ENCODE measurements at regions not wholly inside any gene's neighbourhood (a gene's known extent, or its start where the extent isn't known, plus 50 kb on each side); places are given as distances from the start of the nearest gene placed in this dataset.
A peak's percentile ranks its signal among the peaks of the same experiment; 100 is the strongest.

DNA sequence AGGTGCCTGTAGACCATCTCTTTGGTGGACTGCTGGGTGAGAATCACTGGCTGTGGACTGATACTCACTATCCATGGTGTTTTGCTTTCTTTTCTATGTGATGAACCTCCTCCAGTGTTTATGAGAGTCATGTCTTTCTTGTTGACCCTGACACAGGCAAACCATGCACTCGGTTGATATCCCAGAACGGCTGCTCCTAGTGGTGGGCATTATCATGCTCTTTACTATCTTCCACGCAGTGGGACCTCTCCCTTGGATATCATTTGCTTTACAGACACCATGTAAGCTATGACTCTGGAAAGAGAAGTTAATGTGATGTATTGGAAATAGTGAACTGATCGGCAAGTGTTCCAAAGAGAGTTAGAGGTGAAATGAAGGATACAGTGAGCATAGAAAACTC, 1455.6 kb downstream of the BRINP3 start:
- POLR2A ChIA-PET = no interaction called here
- no peak overlapping the region for H3K27ac Mint-ChIP-seq
- H3K27me3 Mint-ChIP-seq = no peaks in the 10 kb centered on the region
- H3K4me3 Mint-ChIP-seq = no peak overlapping the region
- H3K27ac ChIP-seq (ENCODE audit: low read depth, low read length) = no peak overlapping the region
- no peaks in the 10 kb centered on the region for H3K36me3 ChIP-seq (ENCODE audit: insufficient read depth, low read length)
- no peaks in the 10 kb centered on the region for H3K4me1 ChIP-seq (ENCODE audit: insufficient read depth, low read length)
- H3K36me3 Mint-ChIP-seq = no peaks in the 10 kb centered on the region
- H3K4me1 Mint-ChIP-seq = no peaks in the 10 kb centered on the region
- H3K4me3 ChIP-seq (ENCODE audit: low read length) = no peak overlapping the region
- DNase-seq = no peak
- no peaks in the 10 kb centered on the region for H3K27me3 ChIP-seq (ENCODE audit: insufficient read depth, low read length, poor library complexity, severe bottlenecking)
- CTCF ChIA-PET = no interaction called here
- H3K9me3 Mint-ChIP-seq = peaks cover 7 to 30% (median 15%) of the 10 kb centered on the region in 5 donors
- H3K9me3 ChIP-seq (ENCODE audit: low read length) = no peaks in the 10 kb centered on the region

DNA sequence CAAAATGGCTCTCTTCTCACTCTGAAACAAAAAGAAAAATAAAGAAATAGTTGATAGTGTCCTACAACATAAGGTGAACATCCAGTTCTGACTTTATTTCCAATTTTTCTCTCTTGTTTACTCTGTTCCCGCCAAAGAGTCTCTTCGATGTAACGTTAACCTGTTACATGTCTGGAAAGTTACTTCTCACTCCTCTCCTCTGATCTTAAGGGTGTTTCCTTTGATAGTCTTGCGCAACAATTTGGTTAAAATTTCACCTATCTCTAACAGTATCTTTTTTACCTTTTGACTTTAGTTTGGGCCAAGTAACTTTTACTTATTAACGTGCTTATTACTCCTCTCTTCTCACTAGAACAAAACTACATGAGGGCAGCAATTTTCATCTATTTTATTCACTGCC, 1450.2 kb downstream of the BRINP3 start:
- H3K36me3 Mint-ChIP-seq = no peaks in the 10 kb centered on the region
- H3K4me1 Mint-ChIP-seq = no peaks in the 10 kb centered on the region
- Histone ChIP-seq H3K27me3 (ENCODE audit: insufficient read depth, low read length, poor library complexity, severe bottlenecking) (no peaks in the 10 kb centered on the region), H3K9me3 (ENCODE audit: low read length) (no peaks in the 10 kb centered on the region), H3K27ac (ENCODE audit: low read depth, low read length) (no peak overlapping the region), H3K36me3 (ENCODE audit: insufficient read depth, low read length) (no peaks in the 10 kb centered on the region), H3K4me3 (ENCODE audit: low read length) (no peak overlapping the region), H3K4me1 (ENCODE audit: insufficient read depth, low read length) (no peaks in the 10 kb centered on the region)
- CTCF ChIA-PET = no interaction called here
- no peaks in the 10 kb centered on the region for H3K27me3 Mint-ChIP-seq
- no peak for DNase-seq
- POLR2A ChIA-PET = no interaction called here
- peaks cover 2 to 31% (median 15%) of the 10 kb centered on the region in 5 donors for H3K9me3 Mint-ChIP-seq
- no peak overlapping the region for H3K27ac Mint-ChIP-seq
- H3K4me3 Mint-ChIP-seq = no peak overlapping the region

DNA sequence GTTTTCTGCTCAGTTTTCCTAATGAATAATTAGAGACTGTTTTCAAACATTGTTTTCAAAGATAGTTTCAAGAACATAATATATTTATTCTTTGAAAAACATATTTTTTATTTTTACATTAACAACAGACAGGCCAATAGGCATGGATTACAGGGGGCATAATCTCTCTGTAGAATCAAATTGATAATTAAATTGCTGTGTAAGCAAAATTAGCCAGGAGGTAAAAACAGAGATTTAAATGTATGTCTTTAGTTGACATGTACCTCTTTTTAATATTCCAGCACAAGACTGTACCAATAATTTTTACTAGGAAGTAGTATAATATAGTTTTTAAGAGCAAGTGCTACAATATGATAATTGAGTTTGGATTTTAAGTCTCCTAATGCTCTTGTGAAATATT, 1444.5 kb downstream of the BRINP3 start:
- Histone ChIP-seq H3K4me1 (ENCODE audit: insufficient read depth, low read length) (no peaks in the 10 kb centered on the region), H3K36me3 (ENCODE audit: insufficient read depth, low read length) (no peaks in the 10 kb centered on the region), H3K27me3 (ENCODE audit: insufficient read depth, low read length, poor library complexity, severe bottlenecking) (no peaks in the 10 kb centered on the region), H3K9me3 (ENCODE audit: low read length) (no peaks in the 10 kb centered on the region), H3K4me3 (ENCODE audit: low read length) (no peak overlapping the region), H3K27ac (ENCODE audit: low read depth, low read length) (no peak overlapping the region)
- Mint-ChIP-seq H3K27me3 (no peaks in the 10 kb centered on the region), H3K27ac (no peak overlapping the region), H3K4me1 (no peaks in the 10 kb centered on the region), H3K9me3 (peaks cover 2 to 21% (median 5%) of the 10 kb centered on the region in 5 donors), H3K4me3 (no peak overlapping the region), H3K36me3 (no peaks in the 10 kb centered on the region)
- ChIA-PET CTCF (no interaction called here), POLR2A (no interaction called here)
- no peak for DNase-seq

DNA sequence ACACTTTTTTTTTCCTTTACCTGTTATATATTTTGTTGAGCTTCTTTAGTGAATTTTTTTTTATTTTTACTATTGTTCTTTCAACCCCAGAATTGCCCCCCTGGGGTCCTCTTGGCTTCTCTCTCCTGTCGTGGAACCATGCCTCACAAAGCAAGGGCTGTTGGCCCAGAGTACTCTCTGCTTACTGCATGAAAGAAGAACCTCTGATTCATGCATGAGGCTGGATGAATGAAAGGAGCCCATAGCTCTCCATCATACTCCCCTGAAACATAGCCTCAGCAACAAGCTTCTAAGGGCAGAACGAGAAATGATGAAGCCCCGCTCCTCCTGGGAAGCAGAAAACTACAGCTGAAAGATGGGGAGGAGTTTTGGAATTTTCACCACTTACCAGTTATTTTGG, 1441.0 kb downstream of the BRINP3 start:
- H3K4me1 Mint-ChIP-seq = no peaks in the 10 kb centered on the region
- Histone ChIP-seq H3K27me3 (ENCODE audit: insufficient read depth, low read length, poor library complexity, severe bottlenecking) (no peaks in the 10 kb centered on the region), H3K36me3 (ENCODE audit: insufficient read depth, low read length) (no peaks in the 10 kb centered on the region), H3K27ac (ENCODE audit: low read depth, low read length) (no peak overlapping the region), H3K9me3 (ENCODE audit: low read length) (no peaks in the 10 kb centered on the region), H3K4me1 (ENCODE audit: insufficient read depth, low read length) (no peaks in the 10 kb centered on the region), H3K4me3 (ENCODE audit: low read length) (no peak overlapping the region)
- no peak overlapping the region for H3K27ac Mint-ChIP-seq
- ChIA-PET POLR2A (no interaction called here), CTCF (no interaction called here)
- peaks cover 0 to 19% (median 3%) of the 10 kb centered on the region in 5 donors for H3K9me3 Mint-ChIP-seq
- no peaks in the 10 kb centered on the region for H3K36me3 Mint-ChIP-seq
- H3K27me3 Mint-ChIP-seq = no peaks in the 10 kb centered on the region
- DNase-seq = no peak
- H3K4me3 Mint-ChIP-seq = peak overlapping the region in 1 of 7 donors; percentile 18

DNA sequence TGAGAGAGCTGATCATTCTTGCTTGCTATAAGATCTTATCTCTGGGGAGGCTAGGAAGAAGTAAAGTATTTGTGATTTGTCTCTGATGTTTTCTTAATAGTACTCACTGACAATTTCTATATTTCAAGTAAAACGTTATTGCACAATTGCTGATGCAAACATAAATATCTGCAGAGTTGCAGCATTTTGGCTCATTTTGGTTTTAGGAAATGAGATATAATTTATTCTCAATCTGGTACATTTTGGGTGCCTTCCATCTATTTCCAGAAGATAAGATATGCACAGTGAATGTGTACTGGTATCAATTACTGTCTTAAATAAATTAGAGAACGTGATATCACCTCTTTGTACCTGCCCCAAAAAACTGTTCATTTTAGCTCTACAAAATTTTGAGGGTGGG, 1431.5 kb downstream of the BRINP3 start:
- no peak for DNase-seq
- no peak overlapping the region for H3K27ac ChIP-seq (ENCODE audit: low read depth, low read length)
- Mint-ChIP-seq H3K4me1 (no peaks in the 10 kb centered on the region), H3K36me3 (no peaks in the 10 kb centered on the region), H3K27me3 (peaks cover 0 to 1% of the 10 kb centered on the region in 2 donors), H3K9me3 (peaks cover 8 to 24% (median 13%) of the 10 kb centered on the region in 5 donors), H3K27ac (no peak overlapping the region), H3K4me3 (no peak overlapping the region)
- no peaks in the 10 kb centered on the region for H3K27me3 ChIP-seq (ENCODE audit: insufficient read depth, low read length, poor library complexity, severe bottlenecking)
- CTCF ChIA-PET = no interaction called here
- no peaks in the 10 kb centered on the region for H3K4me1 ChIP-seq (ENCODE audit: insufficient read depth, low read length)
- H3K36me3 ChIP-seq (ENCODE audit: insufficient read depth, low read length) = no peaks in the 10 kb centered on the region
- POLR2A ChIA-PET = no interaction called here
- no peaks in the 10 kb centered on the region for H3K9me3 ChIP-seq (ENCODE audit: low read length)
- H3K4me3 ChIP-seq (ENCODE audit: low read length) = no peak overlapping the region

DNA sequence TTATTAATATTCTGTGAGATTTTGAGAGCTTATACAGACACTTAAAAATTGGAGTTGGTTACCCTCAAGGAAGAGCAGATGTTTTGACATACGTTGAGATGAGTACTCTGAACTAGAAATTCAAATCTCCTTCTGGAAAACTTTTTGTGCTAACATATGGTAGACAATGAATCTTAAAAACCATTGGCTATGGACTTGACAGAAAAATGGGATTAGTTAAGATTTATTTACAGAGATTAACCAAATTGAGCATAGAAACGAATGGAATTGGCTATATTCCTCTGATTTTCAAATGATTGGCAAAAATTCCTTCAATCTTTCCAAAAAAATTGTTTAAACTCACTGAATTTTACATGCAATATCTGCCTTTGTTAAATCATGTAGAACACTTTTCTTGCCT, 1392.9 kb downstream of the BRINP3 start:
- Mint-ChIP-seq H3K36me3 (no peaks in the 10 kb centered on the region), H3K9me3 (peaks cover 4 to 32% (median 8%) of the 10 kb centered on the region in 5 donors), H3K27ac (no peak overlapping the region), H3K4me3 (no peak overlapping the region), H3K4me1 (no peaks in the 10 kb centered on the region), H3K27me3 (no peaks in the 10 kb centered on the region)
- no peaks in the 10 kb centered on the region for H3K9me3 ChIP-seq (ENCODE audit: low read length)
- ChIA-PET CTCF (no interaction called here), POLR2A (no interaction called here)
- no peak overlapping the region for H3K27ac ChIP-seq (ENCODE audit: low read depth, low read length)
- no peak for DNase-seq
- H3K27me3 ChIP-seq (ENCODE audit: insufficient read depth, low read length, poor library complexity, severe bottlenecking) = no peaks in the 10 kb centered on the region
- H3K4me3 ChIP-seq (ENCODE audit: low read length) = no peak overlapping the region
- H3K36me3 ChIP-seq (ENCODE audit: insufficient read depth, low read length) = no peaks in the 10 kb centered on the region
- no peaks in the 10 kb centered on the region for H3K4me1 ChIP-seq (ENCODE audit: insufficient read depth, low read length)

DNA sequence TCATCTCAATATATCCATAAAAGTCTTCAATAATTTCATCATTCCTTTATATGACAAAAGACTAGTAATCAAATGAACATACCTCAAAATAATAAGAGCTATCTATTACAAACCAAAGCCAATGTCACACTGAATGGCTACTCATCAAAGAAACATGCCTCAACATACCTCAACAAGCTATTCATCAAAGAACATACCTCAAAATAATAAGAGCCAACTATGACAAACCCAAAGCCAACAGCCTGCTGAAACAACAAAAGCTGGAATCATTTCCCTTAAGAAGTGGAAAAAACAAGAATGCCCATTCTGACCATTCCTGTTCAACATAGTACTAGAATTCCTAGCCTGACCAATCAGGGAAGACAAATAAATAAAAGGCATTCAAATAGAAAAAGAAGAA, 1373.7 kb downstream of the BRINP3 start:
- H3K9me3 Mint-ChIP-seq = peaks cover 4 to 54% (median 17%) of the 10 kb centered on the region in 5 donors
- POLR2A ChIA-PET = no interaction called here
- CTCF ChIA-PET = no interaction called here

DNA sequence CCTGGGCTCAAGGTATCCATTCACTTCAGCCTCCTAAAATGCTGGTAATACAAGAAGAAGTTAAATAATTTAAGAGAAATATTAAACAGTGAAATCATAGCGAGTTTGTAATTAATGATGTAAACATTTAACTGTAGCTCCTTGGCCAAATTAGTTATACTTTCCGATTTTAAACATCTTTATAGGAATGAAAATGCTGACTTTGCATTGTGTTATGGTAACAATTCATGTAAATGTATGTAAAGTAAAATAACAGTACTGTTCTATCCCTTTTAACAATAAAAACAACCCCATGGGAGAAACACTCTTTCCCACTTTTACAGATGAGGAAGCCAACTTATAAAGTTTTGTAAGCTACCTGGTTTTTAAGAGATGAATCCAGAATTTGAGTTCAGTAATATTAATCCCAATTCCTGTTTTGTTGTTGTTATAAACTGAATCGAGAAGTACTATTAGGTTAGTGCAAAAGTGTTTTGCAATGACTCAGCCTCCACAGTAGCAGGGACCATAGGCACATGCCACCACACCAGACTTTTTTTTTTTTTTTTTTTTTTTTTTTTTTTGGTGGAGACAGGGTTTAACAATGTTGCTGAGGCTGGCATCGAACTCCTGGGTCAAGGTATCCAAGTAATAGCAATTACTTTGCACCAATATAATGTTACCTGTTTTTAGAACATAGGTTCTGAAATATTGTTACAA, 1360.4 kb downstream of the BRINP3 start:
- Mint-ChIP-seq H3K9me3 (peaks cover 0 to 21% (median 4%) of the 10 kb centered on the region in 5 donors), H3K4me1 (no peaks in the 10 kb centered on the region), H3K36me3 (no peaks in the 10 kb centered on the region), H3K27ac (no peak overlapping the region), H3K27me3 (no peaks in the 10 kb centered on the region), H3K4me3 (no peak overlapping the region)
- H3K27ac ChIP-seq (ENCODE audit: low read depth, low read length) = no peak overlapping the region
- no peak for DNase-seq
- H3K9me3 ChIP-seq (ENCODE audit: low read length) = no peaks in the 10 kb centered on the region
- CTCF ChIA-PET = no interaction called here
- no peak overlapping the region for H3K4me3 ChIP-seq (ENCODE audit: low read length)
- no peaks in the 10 kb centered on the region for H3K27me3 ChIP-seq (ENCODE audit: insufficient read depth, low read length, poor library complexity, severe bottlenecking)
- no peaks in the 10 kb centered on the region for H3K4me1 ChIP-seq (ENCODE audit: insufficient read depth, low read length)
- POLR2A ChIA-PET = no interaction called here
- no peaks in the 10 kb centered on the region for H3K36me3 ChIP-seq (ENCODE audit: insufficient read depth, low read length)

More for the DNA sequence above, 1373.7 kb downstream of the BRINP3 start:
- no peaks in the 10 kb centered on the region for H3K36me3 Mint-ChIP-seq
- H3K27ac ChIP-seq (ENCODE audit: low read depth, low read length) = no peak overlapping the region
- no peaks in the 10 kb centered on the region for H3K4me1 Mint-ChIP-seq
- H3K4me3 Mint-ChIP-seq = no peak overlapping the region
- H3K27me3 ChIP-seq (ENCODE audit: insufficient read depth, low read length, poor library complexity, severe bottlenecking) = no peaks in the 10 kb centered on the region
- no peaks in the 10 kb centered on the region for H3K36me3 ChIP-seq (ENCODE audit: insufficient read depth, low read length)
- H3K9me3 ChIP-seq (ENCODE audit: low read length) = peaks cover 3% of the 10 kb centered on the region
- no peak overlapping the region for H3K4me3 ChIP-seq (ENCODE audit: low read length)
- no peaks in the 10 kb centered on the region for H3K4me1 ChIP-seq (ENCODE audit: insufficient read depth, low read length)
- no peak for DNase-seq
- H3K27ac Mint-ChIP-seq = no peak overlapping the region
- H3K27me3 Mint-ChIP-seq = no peaks in the 10 kb centered on the region

DNA sequence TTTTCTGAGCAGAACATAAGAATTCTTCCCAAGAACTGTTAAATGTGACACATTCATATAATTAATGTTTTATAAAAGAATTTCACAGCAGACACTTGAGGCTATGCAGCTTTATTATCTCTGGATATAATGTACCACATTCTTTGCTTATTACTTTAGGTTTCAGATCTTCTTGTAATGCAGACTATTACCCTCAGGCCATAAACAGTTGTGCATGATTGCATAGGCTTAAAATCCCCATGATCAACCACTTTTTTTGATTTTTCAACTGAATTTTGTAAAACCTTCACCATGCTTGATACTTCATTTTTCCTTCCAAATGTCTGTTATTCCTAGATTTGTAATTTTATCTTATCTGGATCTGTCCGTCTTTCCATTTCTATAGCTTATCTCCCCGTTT, 1355.7 kb downstream of the BRINP3 start:
- Histone ChIP-seq H3K27ac (ENCODE audit: low read depth, low read length) (no peak overlapping the region), H3K4me3 (ENCODE audit: low read length) (no peak overlapping the region), H3K9me3 (ENCODE audit: low read length) (no peaks in the 10 kb centered on the region), H3K36me3 (ENCODE audit: insufficient read depth, low read length) (no peaks in the 10 kb centered on the region), H3K4me1 (ENCODE audit: insufficient read depth, low read length) (no peaks in the 10 kb centered on the region), H3K27me3 (ENCODE audit: insufficient read depth, low read length, poor library complexity, severe bottlenecking) (no peaks in the 10 kb centered on the region)
- POLR2A ChIA-PET = no interaction called here
- H3K9me3 Mint-ChIP-seq = peaks cover 5 to 21% (median 11%) of the 10 kb centered on the region in 5 donors
- no peak for DNase-seq
- no peaks in the 10 kb centered on the region for H3K27me3 Mint-ChIP-seq
- H3K36me3 Mint-ChIP-seq = no peaks in the 10 kb centered on the region
- no peak overlapping the region for H3K27ac Mint-ChIP-seq
- no peak overlapping the region for H3K4me3 Mint-ChIP-seq
- H3K4me1 Mint-ChIP-seq = no peaks in the 10 kb centered on the region
- CTCF ChIA-PET = no interaction called here
